Retina (tissue), 1 donor: ENCODE measurements at regions not wholly inside any gene's neighbourhood (a gene's known extent, or its start where the extent isn't known, plus 50 kb on each side); places are given as distances from the start of the nearest gene placed in this dataset.

Experiments used
- DNase-seq: peaks from one replicate; pipeline ENCODE4 v3.0.0-alpha.2; 2016

DNA sequence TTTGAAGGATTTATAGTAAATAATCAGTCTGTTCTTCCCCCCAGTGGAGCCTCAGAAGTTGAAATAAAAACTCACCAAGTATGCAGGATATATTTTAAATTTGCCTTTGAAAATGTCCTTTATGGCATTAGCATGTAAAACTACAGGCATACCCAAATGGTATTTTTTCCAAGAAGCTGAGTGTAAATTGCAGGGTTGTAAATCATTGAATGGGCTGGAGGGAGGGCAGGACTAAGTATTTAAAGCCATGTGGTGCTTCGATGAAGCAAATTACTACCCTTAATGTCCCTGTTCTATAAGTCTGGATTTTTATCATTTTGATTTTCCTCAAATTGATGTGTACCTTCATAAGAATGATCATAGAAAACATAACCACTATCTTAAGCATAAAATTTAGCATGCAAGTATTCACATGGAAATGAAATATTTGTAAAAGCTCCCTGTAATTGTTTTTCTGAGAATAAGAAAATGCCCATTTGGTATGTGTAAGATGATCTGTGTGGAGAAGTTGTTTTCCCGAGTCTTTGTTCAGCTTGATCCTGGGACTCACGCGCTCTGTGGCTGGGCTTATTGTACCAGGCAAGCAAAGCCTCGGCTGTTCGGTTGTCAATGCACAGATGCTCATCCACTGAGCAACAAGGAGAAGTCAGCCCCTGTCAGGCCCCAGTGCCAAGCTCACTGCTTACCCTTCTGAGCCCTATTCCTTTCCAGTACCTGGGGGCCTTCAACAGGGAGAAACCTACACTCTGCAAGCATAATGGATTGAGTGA, 66.7 kb downstream of the CD164 start:
- no peak for DNase-seq

GRCh38 chr6:109314313-109314712, 68.0 kb downstream of the CD164 start:
- no peak for DNase-seq

DNA sequence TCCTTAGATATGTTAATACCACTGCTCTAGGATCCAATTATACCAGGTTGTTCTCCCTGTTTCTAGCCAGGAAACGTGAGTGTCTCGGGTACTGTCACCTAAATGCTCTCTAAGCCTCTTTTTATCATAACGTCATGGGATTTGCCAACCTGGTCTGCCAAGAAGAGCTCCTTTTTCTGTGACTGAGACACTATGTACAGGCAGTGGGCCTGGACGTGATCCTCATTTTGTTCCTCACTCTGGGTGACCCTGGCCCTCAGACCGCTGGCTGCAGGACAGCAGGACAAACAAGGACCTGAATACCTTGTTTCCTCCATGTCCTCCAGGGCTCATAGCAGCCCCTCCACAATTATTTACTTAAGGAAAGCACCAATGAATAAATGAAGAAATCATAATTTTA, 69.1 kb downstream of the CD164 start:
- DNase-seq, result no peak

DNA sequence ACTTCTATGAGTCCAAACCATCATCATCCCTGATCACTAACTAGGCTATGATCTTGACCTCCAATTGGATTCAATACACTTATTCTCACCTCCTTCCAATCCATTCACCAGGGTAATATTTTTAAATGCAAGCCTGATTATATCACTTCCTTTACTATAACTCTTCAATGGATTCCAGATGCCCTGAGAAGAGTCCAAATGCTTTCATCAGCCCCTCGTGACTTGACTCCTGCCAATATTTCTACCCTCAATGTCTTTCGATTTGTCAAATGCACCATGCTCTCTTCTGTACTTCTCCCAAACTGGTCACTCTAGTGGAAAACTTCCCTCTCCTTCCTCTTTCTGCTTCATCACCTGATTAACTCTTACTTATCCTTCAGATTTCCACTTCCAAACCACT, 70.8 kb downstream of the CD164 start:
- no peak for DNase-seq

GRCh38 chr6:109309917-109310316, 72.3 kb downstream of the CD164 start:
- DNase-seq, result no peak

DNA sequence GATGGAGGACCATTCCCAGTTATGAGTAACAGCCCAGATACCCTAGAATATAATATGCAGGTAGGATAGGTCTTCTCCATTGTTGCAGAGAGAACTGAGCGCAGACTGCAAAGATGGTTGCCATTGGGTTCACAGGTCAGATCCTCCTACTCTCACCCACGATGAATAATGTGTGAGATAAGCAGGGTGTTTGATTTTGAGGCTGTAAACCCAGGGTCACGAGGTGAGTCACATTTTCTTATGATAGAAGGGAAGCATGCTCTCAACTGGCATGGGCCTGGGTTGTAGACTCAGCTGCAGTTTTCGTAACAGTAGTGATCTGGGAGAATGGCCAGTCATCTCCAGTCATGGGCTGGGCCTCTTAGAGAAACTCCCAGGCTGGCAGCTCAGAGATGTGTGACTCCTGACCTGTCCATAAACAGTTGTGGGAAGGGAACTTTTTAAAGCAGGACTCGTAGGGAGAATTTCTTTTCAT, 74.2 kb downstream of the CD164 start:
- no peak for DNase-seq

- DNase-seq, result no peak
These were observed 75.5 kb downstream of the CD164 start for GRCh38 chr6:109306733-109307132.

- DNase-seq, result no peak
These were observed 77.2 kb downstream of the CD164 start for GRCh38 chr6:109305028-109305427.

DNA sequence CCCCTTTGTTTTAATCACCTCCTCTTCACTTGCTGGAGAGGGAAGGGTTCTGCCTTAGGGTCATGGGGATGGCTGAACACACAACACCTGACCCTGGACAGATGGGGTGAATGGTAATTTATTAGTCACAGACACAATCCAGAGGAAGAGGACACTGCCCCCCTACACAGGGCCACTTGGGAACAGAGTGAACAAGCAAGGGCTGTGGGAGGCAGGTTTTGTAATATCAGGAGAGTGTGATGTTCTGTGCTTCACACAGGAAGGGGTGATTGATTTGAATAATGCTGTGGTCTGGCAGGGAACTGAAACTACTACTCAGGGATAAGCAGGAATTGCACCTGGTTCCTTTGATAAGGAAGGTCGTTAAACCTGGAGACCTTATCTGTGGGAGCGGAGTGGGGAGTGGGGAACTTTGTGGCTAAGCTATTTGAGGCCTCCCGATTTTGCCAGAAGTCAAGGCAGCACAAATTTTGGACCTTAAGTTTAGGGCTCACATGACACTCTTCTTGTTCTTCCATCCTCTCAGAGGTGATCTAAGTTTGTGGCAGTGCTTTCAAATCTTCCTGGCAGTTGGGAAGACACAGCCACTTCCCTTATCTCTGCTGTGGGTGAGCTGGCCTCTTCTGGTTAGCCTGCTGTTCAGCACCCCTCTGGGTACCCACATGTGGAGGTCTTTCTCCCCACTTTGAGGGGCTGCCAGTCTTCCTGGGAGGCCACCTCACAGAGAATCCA, 77.8 kb downstream of the CD164 start:
- no peak for DNase-seq

DNA sequence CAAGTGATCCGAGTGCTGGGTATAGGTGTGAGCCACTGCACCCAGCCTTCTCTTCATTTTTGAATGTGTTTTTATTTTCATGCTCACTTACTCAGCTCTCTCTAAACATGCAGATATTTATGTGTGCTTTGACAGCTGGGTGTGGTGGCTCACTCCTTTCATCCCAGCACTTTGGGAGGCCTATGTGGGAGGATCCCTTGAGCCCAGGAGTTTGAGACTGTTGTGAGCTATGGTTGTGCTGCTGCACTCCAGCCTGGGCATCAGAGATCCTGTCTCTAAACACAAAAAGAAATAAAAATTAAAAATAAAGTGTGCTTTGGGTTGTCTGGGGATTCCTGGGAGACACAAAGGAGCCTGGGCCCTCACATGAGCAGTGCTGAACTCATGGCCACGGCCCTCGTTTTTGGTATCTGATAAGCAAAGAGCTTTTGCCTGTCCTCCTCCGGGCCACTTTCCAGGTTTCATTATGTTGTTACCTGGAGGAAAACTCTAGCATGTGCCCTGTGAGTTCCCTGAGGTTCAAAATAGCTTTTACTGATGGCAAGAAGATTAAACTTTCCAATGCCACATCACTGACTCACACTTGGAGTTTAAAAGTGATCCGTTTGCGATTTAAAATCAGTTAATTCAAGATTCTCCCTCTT, 78.5 kb downstream of the CD164 start:
- no peak for DNase-seq

DNA sequence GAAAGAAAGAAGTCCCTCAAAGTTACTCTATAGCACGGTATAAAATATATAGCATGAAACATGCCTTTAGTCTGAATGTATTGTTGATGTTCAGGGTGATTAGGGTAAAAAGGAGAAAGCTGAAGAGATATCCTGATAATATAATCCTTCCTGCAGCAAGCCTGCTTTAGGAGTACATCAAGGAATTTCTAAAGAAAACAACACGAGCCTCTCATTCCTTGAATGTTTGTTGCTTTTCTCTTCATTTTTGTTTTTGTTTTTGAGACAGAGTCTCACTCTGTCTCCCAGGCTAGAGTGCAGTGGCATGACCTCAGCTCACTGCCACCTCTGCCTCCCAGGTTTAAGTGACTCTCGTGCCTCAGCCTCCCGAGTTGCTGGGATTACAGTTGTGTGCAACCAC, 79.1 kb downstream of the CD164 start:
- DNase-seq, result no peak

- DNase-seq, result no peak
These were observed 80.1 kb downstream of the CD164 start for GRCh38 chr6:109302176-109302575.

- DNase-seq, result no peak
These were observed 80.8 kb downstream of the CD164 start for GRCh38 chr6:109301418-109301817.

DNA sequence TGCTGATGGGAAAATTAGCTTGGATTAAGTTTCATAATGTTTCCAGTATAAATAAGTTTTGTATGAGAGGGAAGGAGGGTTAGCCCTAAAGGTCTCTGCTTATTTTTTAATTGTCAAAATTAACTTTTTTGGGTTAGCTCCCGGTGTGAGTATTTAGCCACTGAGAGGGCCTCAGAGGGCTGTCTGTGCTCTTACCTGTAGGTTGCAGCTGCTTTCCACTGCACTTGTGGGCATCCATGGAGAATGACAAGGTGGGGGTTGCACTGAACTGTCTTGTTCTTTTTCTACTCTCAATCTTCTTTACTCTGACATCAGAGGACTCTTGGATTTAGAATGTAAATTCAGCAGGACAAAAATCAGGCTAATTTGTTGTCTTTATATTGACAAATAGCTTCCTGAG, 81.4 kb downstream of the CD164 start:
- no peak for DNase-seq

- DNase-seq, result no peak
These were observed 82.3 kb downstream of the CD164 start for GRCh38 chr6:109299776-109300564.

- no peak for DNase-seq
These were observed 83.0 kb downstream of the CD164 start for GRCh38 chr6:109299265-109299607.

GRCh38 chr6:109298605-109299264, 83.5 kb downstream of the CD164 start:
- DNase-seq, result no peak

GRCh38 chr6:109297406-109298110, 84.7 kb downstream of the CD164 start:
- DNase-seq, result no peak

DNA sequence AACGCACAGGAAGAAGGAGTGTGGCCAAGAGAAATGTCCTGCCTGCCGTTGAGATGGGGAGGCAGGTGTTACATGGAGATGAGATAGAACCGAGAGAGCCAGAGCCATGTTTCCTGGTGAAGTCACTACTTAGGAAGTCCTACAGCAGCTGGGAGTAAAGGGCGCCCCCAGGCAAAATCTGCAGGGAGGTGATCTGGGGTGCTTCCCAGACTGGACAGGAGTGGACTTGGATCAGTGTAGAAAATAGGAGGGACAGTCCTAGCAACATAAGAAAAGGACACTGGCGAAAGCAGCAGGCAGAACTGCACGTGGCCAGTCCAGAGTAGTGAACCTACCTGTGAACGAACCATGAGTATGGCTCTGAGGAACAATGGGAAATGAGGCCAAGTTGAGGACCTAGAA, 85.3 kb downstream of the CD164 start:
- no peak for DNase-seq

- DNase-seq, result no peak
These were observed 85.8 kb downstream of the CD164 start for GRCh38 chr6:109296452-109296851.

- no peak for DNase-seq
These were observed 86.5 kb downstream of the CD164 start for GRCh38 chr6:109295774-109296156.
